MM.1S (cell line): ENCODE measurements at regions not wholly inside any gene's neighbourhood (a gene's known extent, or its start where the extent isn't known, plus 50 kb on each side); places are given as distances from the start of the nearest gene placed in this dataset.

Experiments used
- CTCF ChIP-seq: fragments of 300-600 bp; sonication (generic); IDR thresholded peaks from 2 replicates; pipeline ENCODE4 v1.5.1; 2016; ENCODE audit warnings: antibody characterized with exemption, low read length, mixed read lengths
- EZH2 ChIP-seq: fragments of 300-600 bp; sonication (generic); optimal IDR thresholded peaks from 2 replicates; pipeline ENCODE3; 2017; ENCODE audit warnings: low read depth, mild to moderate bottlenecking, antibody characterized with exemption, low read length, mixed read lengths

DNA sequence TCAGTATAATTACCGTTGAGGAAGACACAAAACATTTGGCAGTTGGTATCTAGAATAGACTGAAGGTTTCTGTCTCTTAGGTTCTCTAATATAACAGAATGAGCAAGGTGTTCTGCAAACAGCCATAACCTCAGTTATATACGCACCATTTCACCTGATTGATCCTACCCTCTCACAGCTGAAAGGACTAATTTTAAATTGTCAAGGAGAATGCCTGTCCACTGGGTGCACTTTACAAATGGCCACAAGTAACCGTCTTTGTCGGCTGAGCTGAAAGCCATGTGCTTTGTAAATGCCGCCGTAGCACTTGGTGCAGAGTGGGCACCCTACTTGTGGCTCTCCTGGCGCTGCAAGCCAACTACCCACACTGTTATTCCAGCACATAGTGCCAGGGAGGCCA lies 466.3 kb downstream of the AACS start:
- no peak for TF ChIP-seq CTCF
- no peak for TF ChIP-seq EZH2
